ENCODE measurements at regions not wholly inside any gene's neighbourhood (a gene's known extent, or its start where the extent isn't known, plus 50 kb on each side); places are given as distances from the start of the nearest gene placed in this dataset.

DNA sequence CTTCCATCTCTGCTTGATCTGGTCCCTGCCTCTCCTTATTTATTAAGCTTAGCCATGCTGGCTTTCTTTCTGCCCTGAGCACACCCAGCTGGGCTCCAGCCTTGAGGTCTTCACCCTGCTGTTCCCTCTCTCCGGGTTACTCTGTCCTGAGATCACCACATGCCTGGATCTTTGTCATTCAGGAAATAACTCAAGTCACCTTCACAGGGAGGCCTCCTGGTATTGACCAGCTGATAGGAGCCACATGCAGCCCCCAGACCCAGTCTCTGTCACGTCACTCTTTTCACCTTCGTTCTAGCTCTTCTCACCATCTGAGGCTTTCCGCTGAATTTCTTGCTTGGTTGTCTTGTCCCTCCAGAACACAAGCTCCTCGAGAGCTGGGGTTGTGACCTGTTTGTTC, 114.4 kb downstream of the TSN start:
- TF ChIP-seq, protein P1, sequence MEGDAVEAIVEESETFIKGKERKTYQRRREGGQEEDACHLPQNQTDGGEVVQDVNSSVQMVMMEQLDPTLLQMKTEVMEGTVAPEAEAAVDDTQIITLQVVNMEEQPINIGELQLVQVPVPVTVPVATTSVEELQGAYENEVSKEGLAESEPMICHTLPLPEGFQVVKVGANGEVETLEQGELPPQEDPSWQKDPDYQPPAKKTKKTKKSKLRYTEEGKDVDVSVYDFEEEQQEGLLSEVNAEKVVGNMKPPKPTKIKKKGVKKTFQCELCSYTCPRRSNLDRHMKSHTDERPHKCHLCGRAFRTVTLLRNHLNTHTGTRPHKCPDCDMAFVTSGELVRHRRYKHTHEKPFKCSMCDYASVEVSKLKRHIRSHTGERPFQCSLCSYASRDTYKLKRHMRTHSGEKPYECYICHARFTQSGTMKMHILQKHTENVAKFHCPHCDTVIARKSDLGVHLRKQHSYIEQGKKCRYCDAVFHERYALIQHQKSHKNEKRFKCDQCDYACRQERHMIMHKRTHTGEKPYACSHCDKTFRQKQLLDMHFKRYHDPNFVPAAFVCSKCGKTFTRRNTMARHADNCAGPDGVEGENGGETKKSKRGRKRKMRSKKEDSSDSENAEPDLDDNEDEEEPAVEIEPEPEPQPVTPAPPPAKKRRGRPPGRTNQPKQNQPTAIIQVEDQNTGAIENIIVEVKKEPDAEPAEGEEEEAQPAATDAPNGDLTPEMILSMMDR (IDR thresholded peaks at IDR 0.05; ENCODE audit: insufficient read depth, low read depth, low read length): no peak
- no peak for TF ChIP-seq EZH2 (IDR thresholded peaks at IDR 0.05; ENCODE audit: insufficient read depth, low read length)
